H1 (cell line): ENCODE measurements at regions not wholly inside any gene's neighbourhood (a gene's known extent, or its start where the extent isn't known, plus 50 kb on each side); places are given as distances from the start of the nearest gene placed in this dataset.

ENCODE experiments used
- CTCF ChIA-PET: fragments of 300-600 bp; sonication (Branson Sonifier 250); formaldehyde crosslinking; loops from one replicate; lab custom pipeline; 2021; ENCODE audit not compliant: partially characterized antibody; lab: Charles Lee
- POLR2A ChIA-PET: fragments of 300-600 bp; sonication (Branson Sonifier 250); formaldehyde crosslinking; loops from one replicate; lab custom pipeline; 2021; ENCODE audit warnings: inconsistent platforms; ENCODE audit not compliant: partially characterized antibody; lab: Charles Lee
- DNase-seq, 2 experiments: peaks; one replicate each; pipeline versions ENCODE4 v3.0.0 to v3.0.0-alpha.2; 2010 to 2022; ENCODE audit warnings: low spot score in 2 of 2, low read depth in 1 of 2, mixed read lengths in 1 of 2
- FAIRE-seq: peaks from 2 replicates; lab custom pipeline; 2011; peaks lifted over from hg19 to GRCh38; lab: Jason Lieb, UNC
- H2AFZ ChIP-seq: 2 replicates; pipeline ENCODE4 v1.8.1; 2012; ENCODE audit warnings: low read length, inconsistent platforms
- H2AK5ac ChIP-seq: 2 replicates; pipeline ENCODE4 v1.6.1; 2013; ENCODE audit warnings: low read depth, low read length
- H2BK120ac ChIP-seq: replicated peaks from 2 replicates; pipeline ENCODE3; 2013; ENCODE audit warnings: low read depth, low read length, inconsistent platforms
- H2BK12ac ChIP-seq: 2 replicates; pipeline ENCODE4 v1.6.1; 2013; ENCODE audit warnings: low read depth, low read length
- H2BK15ac ChIP-seq: 2 replicates; pipeline ENCODE4 v1.6.1; 2013; ENCODE audit warnings: low read length
- H2BK20ac ChIP-seq: 2 replicates; pipeline ENCODE4 v1.6.1; 2013; ENCODE audit warnings: low read length
- H2BK5ac ChIP-seq: 2 replicates; pipeline ENCODE4 v1.6.1; 2013; ENCODE audit warnings: low read depth, low read length
- H3K14ac ChIP-seq: 2 replicates; pipeline ENCODE4 v1.6.1; 2013; ENCODE audit warnings: inconsistent platforms; ENCODE audit not compliant: insufficient read length
- H3K18ac ChIP-seq: 2 replicates; pipeline ENCODE4 v1.6.1; 2013; ENCODE audit warnings: low read length; ENCODE audit errors: extremely low read depth
- H3K23ac ChIP-seq: 2 replicates; pipeline ENCODE4 v1.6.1; 2013; ENCODE audit warnings: inconsistent platforms; ENCODE audit not compliant: insufficient read length
- H3K23me2 ChIP-seq: 2 replicates; pipeline ENCODE4 v1.6.1; 2013; ENCODE audit warnings: low read depth, low read length
- H3K27ac ChIP-seq: 2 replicates; pipeline ENCODE4 v1.6.1; 2011; ENCODE audit warnings: low read depth, low read length, inconsistent platforms
- H3K27me3 ChIP-seq, 4 experiments: replicated peaks in 1 of 4; 1 replicate in 1 of 4; 2 replicates in 3 of 4; pipeline versions ENCODE4 v1.6.1 to v1.8.1; 2011 to 2013; ENCODE audit warnings: low read length in 3 of 4, mild to moderate bottlenecking in 3 of 4, inconsistent platforms in 2 of 4, mixed read lengths in 2 of 4, moderate library complexity in 1 of 4; ENCODE audit not compliant: control insufficient read depth in 3 of 4, insufficient read depth in 3 of 4; ENCODE audit errors: extremely low read depth in 1 of 4
- H3K36me3 ChIP-seq, 4 experiments: 2 replicates each; pipeline versions ENCODE4 v1.6.1 to v1.8.1; 2011 to 2013; ENCODE audit warnings: mild to moderate bottlenecking in 4 of 4, low read length in 3 of 4, moderate library complexity in 2 of 4, control low read depth in 1 of 4, inconsistent platforms in 1 of 4; ENCODE audit not compliant: insufficient read depth in 4 of 4, control insufficient read depth in 2 of 4
- H3K4ac ChIP-seq: replicated peaks from 2 replicates; pipeline ENCODE3; 2013; ENCODE audit warnings: low read length, low read depth, mixed read lengths, inconsistent platforms; ENCODE audit not compliant: insufficient read length
- H3K4me1 ChIP-seq, 4 experiments: replicated peaks in 1 of 4; 1 replicate in 1 of 4; 2 replicates in 3 of 4; pipeline versions ENCODE4 v1.6.1 to v1.8.1; 2011 to 2013; ENCODE audit warnings: low read length in 3 of 4, inconsistent platforms in 2 of 4, mixed read lengths in 1 of 4; ENCODE audit not compliant: insufficient read depth in 4 of 4, control insufficient read depth in 3 of 4
- H3K4me2 ChIP-seq, 2 experiments: 2 replicates each; pipeline versions ENCODE4 v1.6.1 to v1.8.1; 2011 to 2013; ENCODE audit warnings: low read depth in 2 of 2, low read length in 2 of 2, control low read depth in 1 of 2, inconsistent platforms in 1 of 2, mild to moderate bottlenecking in 1 of 2; ENCODE audit not compliant: insufficient read depth in 1 of 2
- H3K4me3 ChIP-seq, 4 experiments: fragments of 200-600, 300-600 bp in 1 of 4; sonication (generic), shearing (Covaris generic), sonication (Bioruptor Twin) in 1 of 4; 2 replicates each; pipeline versions ENCODE4 v1.5.1 to v1.8.1; 2011 to 2016; ENCODE audit warnings: low read length in 4 of 4, low read depth in 3 of 4, control low read depth in 2 of 4, inconsistent platforms in 2 of 4, mild to moderate bottlenecking in 2 of 4, mixed read lengths in 1 of 4, moderate library complexity in 1 of 4; ENCODE audit not compliant: insufficient read depth in 2 of 4; ENCODE audit errors: extremely low read depth in 1 of 4
- H3K56ac ChIP-seq: replicated peaks from 2 replicates; pipeline ENCODE3; 2013; ENCODE audit warnings: low read depth, mild to moderate bottlenecking, mixed read lengths, low read length, inconsistent platforms; ENCODE audit not compliant: insufficient read length
- H3K79me1 ChIP-seq: 2 replicates; pipeline ENCODE4 v1.6.1; 2013; ENCODE audit warnings: low read depth, low read length, control low read depth
- H3K79me2 ChIP-seq, 2 experiments: 2 replicates each; pipeline versions ENCODE4 v1.6.1 to v1.8.1; 2012 to 2013; ENCODE audit warnings: low read length in 2 of 2, mild to moderate bottlenecking in 2 of 2, inconsistent platforms in 1 of 2; ENCODE audit not compliant: insufficient read depth in 2 of 2, control insufficient read depth in 1 of 2
- H3K9ac ChIP-seq, 4 experiments: replicated peaks in 1 of 4; 1 replicate in 1 of 4; 2 replicates in 3 of 4; pipeline versions ENCODE4 v1.6.1 to v1.8.1; 2011 to 2013; ENCODE audit warnings: low read depth in 3 of 4, low read length in 3 of 4, control low read depth in 2 of 4, mild to moderate bottlenecking in 2 of 4, moderate library complexity in 2 of 4, inconsistent platforms in 1 of 4; ENCODE audit errors: extremely low read depth in 1 of 4
- H3K9me3 ChIP-seq, 2 experiments: 2 replicates each; pipeline versions ENCODE4 v1.6.1 to v1.8.1; 2012 to 2013; ENCODE audit warnings: mild to moderate bottlenecking in 2 of 2, moderate library complexity in 2 of 2, control low read depth in 1 of 2, inconsistent platforms in 1 of 2, low read depth in 1 of 2, low read length in 1 of 2, mixed read lengths in 1 of 2; ENCODE audit not compliant: insufficient read depth in 2 of 2
- H4K20me1 ChIP-seq, 2 experiments: replicated peaks in 1 of 2; 2 replicates each; pipeline versions ENCODE3 to v1.8.1; 2011 to 2013; ENCODE audit warnings: inconsistent platforms in 2 of 2, low read length in 2 of 2, mild to moderate bottlenecking in 1 of 2; ENCODE audit not compliant: insufficient read depth in 2 of 2, control insufficient read depth in 1 of 2
- H4K5ac ChIP-seq: 2 replicates; pipeline ENCODE4 v1.6.1; 2013; ENCODE audit warnings: low read length, low read depth, mixed read lengths, inconsistent platforms; ENCODE audit not compliant: insufficient read length
- H4K8ac ChIP-seq: 2 replicates; pipeline ENCODE4 v1.8.0; 2013; ENCODE audit warnings: mild to moderate bottlenecking, moderate library complexity, low read length, inconsistent platforms; ENCODE audit not compliant: insufficient read depth; ENCODE audit errors: extremely low read depth
- H4K91ac ChIP-seq: replicated peaks from 2 replicates; pipeline ENCODE3; 2013; ENCODE audit warnings: low read length, mixed read lengths, inconsistent platforms; ENCODE audit not compliant: insufficient read length
- GABPA ChIP-seq: IDR thresholded peaks from 2 replicates; pipeline ENCODE4 v1.6.1; 2011; ENCODE audit warnings: mild to moderate bottlenecking, low read length, moderate library complexity, borderline replicate concordance; ENCODE audit not compliant: insufficient read depth
- GTF2F1 ChIP-seq: IDR thresholded peaks from 2 replicates; pipeline ENCODE4 v1.6.1; 2012; ENCODE audit warnings: low read depth, low read length, improper control_type of control experiment, borderline replicate concordance
- HDAC2 ChIP-seq, 2 experiments: fragments of 300-600 bp in 1 of 2; sonication (generic) in 1 of 2; IDR thresholded peaks; 2 replicates each; pipeline ENCODE4 v1.6.1; 2011 to 2012; ENCODE audit warnings: low read depth in 2 of 2, low read length in 2 of 2, mild to moderate bottlenecking in 2 of 2, moderate library complexity in 2 of 2, borderline replicate concordance in 1 of 2, inconsistent platforms in 1 of 2
- JUND ChIP-seq: IDR thresholded peaks from 2 replicates; pipeline ENCODE4 v1.6.1; 2011; ENCODE audit warnings: mild to moderate bottlenecking, improper control_type of control experiment, low read length
- MAFK ChIP-seq: IDR thresholded peaks from 2 replicates; pipeline ENCODE4 v1.6.1; 2012; ENCODE audit warnings: low read depth, mild to moderate bottlenecking, improper control_type of control experiment, low read length
- RXRA ChIP-seq: IDR thresholded peaks from 2 replicates; pipeline ENCODE4 v1.6.1; 2011; ENCODE audit warnings: low read depth, mild to moderate bottlenecking, low read length, moderate library complexity; ENCODE audit not compliant: insufficient read depth
- SIN3A ChIP-seq, 2 experiments: IDR thresholded peaks in 1 of 2; conservative IDR thresholded peaks in 1 of 2; 2 replicates each; pipeline ENCODE4 v1.6.1; 2011 to 2012; ENCODE audit warnings: low read length in 2 of 2, improper control_type of control experiment in 1 of 2, low read depth in 1 of 2, mild to moderate bottlenecking in 1 of 2
- SIRT6 ChIP-seq: IDR thresholded peaks from one replicate; pipeline ENCODE4 v1.7.1; 2012; ENCODE audit warnings: low read length, inconsistent platforms
- ZNF274 ChIP-seq: IDR thresholded peaks from 2 replicates; pipeline ENCODE4 v1.7.0; 2012; ENCODE audit warnings: low read length, borderline replicate concordance; ENCODE audit errors: extremely low read depth

DNA sequence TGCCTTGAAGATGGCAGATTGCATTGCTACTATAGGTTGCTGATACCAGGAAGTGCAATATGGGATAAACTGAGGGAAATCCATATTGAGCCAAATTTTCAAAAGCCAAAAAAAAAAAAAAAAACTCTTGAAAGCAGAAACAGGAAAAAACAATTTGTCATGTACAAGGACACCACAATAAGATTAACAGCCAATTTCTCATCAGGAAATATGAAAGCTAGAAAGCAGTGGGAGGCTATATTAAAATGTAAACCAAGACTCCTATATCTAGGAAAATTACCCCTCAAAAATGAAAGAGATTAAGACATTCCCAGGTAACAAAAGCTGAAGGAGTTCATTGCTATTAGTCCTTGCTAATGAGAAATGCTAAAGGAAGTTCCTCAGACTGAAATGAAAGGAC, 462.8 kb upstream of the DPH6 start:
- H2BK12ac ChIP-seq: no peak overlapping the region
- no peak overlapping the region for H4K5ac ChIP-seq
- TF ChIP-seq HDAC2 (IDR thresholded peaks at IDR 0.05; ENCODE audit: borderline replicate concordance in 1 of 2, low read depth in 2 of 2, low read length in 2 of 2) (no peak), ZNF274 (no peak), SIN3A (conservative IDR thresholded peaks at IDR 0.05 in 1 of 2, IDR thresholded peaks at IDR 0.05 in 1 of 2; ENCODE audit: low read depth in 1 of 2, low read length in 2 of 2) (no peak), RXRA (no peak), GABPA (no peak), SIRT6 (no peak), JUND (no peak), MAFK (no peak), GTF2F1 (no peak)
- no peak overlapping the region for H4K8ac ChIP-seq
- H2BK20ac ChIP-seq: no peak overlapping the region
- H3K14ac ChIP-seq: no peak overlapping the region
- no peak overlapping the region for H3K18ac ChIP-seq
- H3K4ac ChIP-seq: no peak overlapping the region
- no peak overlapping the region for H3K56ac ChIP-seq
- no peak overlapping the region for H2BK15ac ChIP-seq
- H3K27me3 ChIP-seq: no peaks in the 10 kb centered on the region
- no peaks in the 10 kb centered on the region for H3K36me3 ChIP-seq
- H2AK5ac ChIP-seq: no peak overlapping the region
- no peak overlapping the region for H2AFZ ChIP-seq
- H2BK5ac ChIP-seq: no peak overlapping the region
- H4K20me1 ChIP-seq: no peaks in the 10 kb centered on the region
- no peaks in the 10 kb centered on the region for H3K79me1 ChIP-seq
- no peak for FAIRE-seq
- DNase-seq: no peak
- ChIA-PET POLR2A (no interaction called here), CTCF (no interaction called here)
- no peaks in the 10 kb centered on the region for H3K79me2 ChIP-seq
- H3K23me2 ChIP-seq: no peaks in the 10 kb centered on the region
- no peak overlapping the region for H2BK120ac ChIP-seq
- no peak overlapping the region for H3K9ac ChIP-seq
- H3K4me3 ChIP-seq: no peak overlapping the region
- no peak overlapping the region for H3K4me2 ChIP-seq
- no peak overlapping the region for H3K27ac ChIP-seq
- H3K23ac ChIP-seq: no peak overlapping the region
- H3K9me3 ChIP-seq: peaks cover 5 to 6% of the 10 kb centered on the region in 2 experiments; a peak in 2 of 4 replicates
- H4K91ac ChIP-seq: no peak overlapping the region
- no peaks in the 10 kb centered on the region for H3K4me1 ChIP-seq
